HEK293 (cell line): ENCODE measurements at regions not wholly inside any gene's neighbourhood (a gene's known extent, or its start where the extent isn't known, plus 50 kb on each side); places are given as distances from the start of the nearest gene placed in this dataset.

Source experiments
- HOXD13 ChIP-seq: sonication (generic); formaldehyde crosslinking; IDR thresholded peaks from 2 replicates; pipeline ENCODE4 v1.8.0; 2022; ENCODE audit warnings: missing genetic modification reagents, borderline replicate concordance
- INSM2 ChIP-seq: fragments of 450-650 bp; formaldehyde crosslinking; IDR thresholded peaks from 2 replicates; pipeline ENCODE4 v1.5.1; 2016; ENCODE audit warnings: missing biosample characterization, missing genetic modification characterization
- KLF1 ChIP-seq: fragments of 450-650 bp; formaldehyde crosslinking; IDR thresholded peaks from 2 replicates; pipeline ENCODE4 v1.5.1; 2016; ENCODE audit warnings: missing biosample characterization, missing genetic modification characterization
- OSR2 ChIP-seq: fragments of 450-650 bp; formaldehyde crosslinking; IDR thresholded peaks from 2 replicates; pipeline ENCODE4 v1.5.1; 2016; ENCODE audit warnings: missing biosample characterization, missing genetic modification characterization
- PATZ1 ChIP-seq: fragments of 450-650 bp; formaldehyde crosslinking; IDR thresholded peaks from 2 replicates; pipeline ENCODE4 v1.5.1; 2016; ENCODE audit warnings: missing biosample characterization, missing genetic modification characterization
- PBX3 ChIP-seq: sonication (generic); formaldehyde crosslinking; IDR thresholded peaks from 2 replicates; pipeline ENCODE4 v1.8.1; 2022; ENCODE audit warnings: mild to moderate bottlenecking, moderate library complexity, missing genetic modification reagents
- SCRT1 ChIP-seq: fragments of 450-650 bp; formaldehyde crosslinking; IDR thresholded peaks from 2 replicates; pipeline ENCODE4 v1.5.1; 2016; ENCODE audit warnings: missing biosample characterization, missing genetic modification characterization, borderline replicate concordance
- ZBTB21 ChIP-seq: fragments of 450-650 bp; formaldehyde crosslinking; IDR thresholded peaks from 2 replicates; pipeline ENCODE4 v1.5.1; 2017; ENCODE audit warnings: missing biosample characterization, missing genetic modification characterization
- ZFHX2 ChIP-seq: fragments of 450-650 bp; formaldehyde crosslinking; conservative IDR thresholded peaks from 2 replicates; pipeline ENCODE4 v1.5.1; 2016; ENCODE audit warnings: missing biosample characterization, missing genetic modification characterization
- ZNF114 ChIP-seq: fragments of 450-650 bp; formaldehyde crosslinking; IDR thresholded peaks from 2 replicates; pipeline ENCODE4 v1.5.0; 2017; ENCODE audit warnings: missing biosample characterization, missing genetic modification characterization
- ZNF133 ChIP-seq: fragments of 450-650 bp; formaldehyde crosslinking; IDR thresholded peaks from 2 replicates; pipeline ENCODE4 v1.5.1; 2016; ENCODE audit warnings: missing biosample characterization, missing genetic modification characterization
- ZNF174 ChIP-seq: fragments of 450-650 bp; formaldehyde crosslinking; IDR thresholded peaks from 2 replicates; pipeline ENCODE4 v1.5.0; 2017; ENCODE audit warnings: missing biosample characterization, mild to moderate bottlenecking, missing genetic modification characterization
- ZNF248 ChIP-seq: fragments of 450-650 bp; formaldehyde crosslinking; IDR thresholded peaks from 2 replicates; pipeline ENCODE4 v1.5.1; 2017; ENCODE audit warnings: missing biosample characterization, missing genetic modification characterization
- ZNF26 ChIP-seq: fragments of 450-650 bp; formaldehyde crosslinking; IDR thresholded peaks from 2 replicates; pipeline ENCODE4 v1.5.1; 2016; ENCODE audit warnings: missing biosample characterization, missing genetic modification characterization
- ZNF354C ChIP-seq: fragments of 450-650 bp; formaldehyde crosslinking; IDR thresholded peaks from 2 replicates; pipeline ENCODE4 v1.5.1; 2016; ENCODE audit warnings: missing biosample characterization, missing genetic modification characterization, low read depth, borderline replicate concordance
- ZNF416 ChIP-seq: fragments of 450-650 bp; formaldehyde crosslinking; IDR thresholded peaks from 2 replicates; pipeline ENCODE4 v1.5.1; 2016; ENCODE audit warnings: missing biosample characterization, missing genetic modification characterization
- ZNF473 ChIP-seq: fragments of 450-650 bp; formaldehyde crosslinking; IDR thresholded peaks from 2 replicates; pipeline ENCODE4 v1.5.1; 2017; ENCODE audit warnings: missing biosample characterization, missing genetic modification characterization
- ZNF48 ChIP-seq: fragments of 450-650 bp; formaldehyde crosslinking; IDR thresholded peaks from 2 replicates; pipeline ENCODE4 v1.5.1; 2016; ENCODE audit warnings: missing biosample characterization, missing genetic modification characterization
- ZNF555 ChIP-seq: fragments of 450-650 bp; formaldehyde crosslinking; conservative IDR thresholded peaks from 2 replicates; pipeline ENCODE4 v1.5.1; 2017; ENCODE audit warnings: missing biosample characterization, mild to moderate bottlenecking, missing genetic modification characterization, inconsistent platforms
- ZNF621 ChIP-seq: fragments of 450-650 bp; formaldehyde crosslinking; IDR thresholded peaks from 2 replicates; pipeline ENCODE4 v1.5.1; 2017; ENCODE audit warnings: missing biosample characterization, missing genetic modification characterization
- ZNF623 ChIP-seq: fragments of 450-650 bp; formaldehyde crosslinking; IDR thresholded peaks from 2 replicates; pipeline ENCODE4 v1.5.1; 2016; ENCODE audit warnings: missing biosample characterization, missing genetic modification characterization
- ZNF670 ChIP-seq: fragments of 450-650 bp; formaldehyde crosslinking; IDR thresholded peaks from 2 replicates; pipeline ENCODE4 v1.5.1; 2016; ENCODE audit warnings: missing biosample characterization, missing genetic modification characterization, low read depth
- ZNF76 ChIP-seq: fragments of 450-650 bp; formaldehyde crosslinking; IDR thresholded peaks from 2 replicates; pipeline ENCODE4; 2016; ENCODE audit warnings: low read depth, missing biosample characterization, missing genetic modification characterization, borderline replicate concordance
- ZNF843 ChIP-seq: fragments of 450-650 bp; formaldehyde crosslinking; IDR thresholded peaks from 2 replicates; pipeline ENCODE4 v1.5.1; 2016; ENCODE audit warnings: missing biosample characterization, missing genetic modification characterization
- TF ChIP-seq, protein P1 (sequence below): fragments of 450-650 bp; formaldehyde crosslinking; IDR thresholded peaks from 2 replicates; pipeline ENCODE4 v1.5.1; 2016; ENCODE audit warnings: missing biosample characterization, missing genetic modification characterization
- TF ChIP-seq, protein P2 (sequence below): fragments of 450-650 bp; formaldehyde crosslinking; IDR thresholded peaks from 2 replicates; pipeline ENCODE4 v1.5.1; 2016; ENCODE audit warnings: missing biosample characterization, missing genetic modification characterization, borderline replicate concordance

DNA sequence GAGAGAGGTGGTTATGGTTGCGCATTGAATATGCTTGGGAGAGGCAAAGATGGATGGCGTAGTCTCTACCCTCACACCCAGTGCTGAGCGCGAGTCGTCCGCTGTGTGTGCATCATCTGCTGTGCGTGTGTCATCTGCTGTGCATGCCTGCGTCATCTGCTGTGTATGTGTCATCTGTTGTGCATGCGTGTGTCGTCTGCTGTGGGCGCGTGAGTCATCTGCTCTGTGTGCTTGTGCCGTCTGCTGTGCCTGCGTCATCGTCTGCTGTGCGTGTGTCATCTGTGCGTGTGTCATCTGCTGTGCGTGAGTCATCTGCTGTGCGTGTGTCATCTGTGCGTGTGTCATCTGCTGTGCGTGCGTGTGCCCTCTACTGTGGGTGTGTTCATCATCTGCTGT, 68.0 kb upstream of the IRX4 start (continued):
- TF ChIP-seq INSM2 (tag by site-specific recombination) (peak; percentile 100), HOXD13 (CRISPR knock-in tag) (no peak), ZNF76 (tag by site-specific recombination) (peak; percentile 86), PBX3 (CRISPR knock-in tag) (no peak), SCRT1 (tag by site-specific recombination) (no peak), KLF1 (tag by site-specific recombination) (peak; percentile 95), ZNF555 (tag by site-specific recombination) (peak; percentile 9; the same call in 1 of the 2 replicates), OSR2 (tag by site-specific recombination) (peak; percentile 62; the same call in 1 of the 2 replicates), ZNF416 (tag by site-specific recombination) (peak; percentile 95), ZFHX2 (peak; percentile 95), ZNF473 (peak; percentile 100), ZNF354C (peak; percentile 96), ZNF248 (tag by site-specific recombination) (peak; percentile 99), ZNF843 (tag by site-specific recombination) (peak; percentile 96), ZNF623 (tag by site-specific recombination) (peak; percentile 84), ZNF48 (tag by site-specific recombination) (no peak), ZNF621 (peak; percentile 100), ZNF174 (tag by site-specific recombination) (no peak), ZBTB21 (tag by site-specific recombination) (peak; percentile 100), ZNF670 (tag by site-specific recombination) (peak; percentile 100), ZNF133 (tag by site-specific recombination) (peak; percentile 54), ZNF26 (tag by site-specific recombination) (peak; percentile 90), ZNF114 (tag by site-specific recombination) (peak; percentile 97), PATZ1 (tag by site-specific recombination) (peak; percentile 37; the same call in 1 of the 2 replicates)
- TF ChIP-seq, protein P1, sequence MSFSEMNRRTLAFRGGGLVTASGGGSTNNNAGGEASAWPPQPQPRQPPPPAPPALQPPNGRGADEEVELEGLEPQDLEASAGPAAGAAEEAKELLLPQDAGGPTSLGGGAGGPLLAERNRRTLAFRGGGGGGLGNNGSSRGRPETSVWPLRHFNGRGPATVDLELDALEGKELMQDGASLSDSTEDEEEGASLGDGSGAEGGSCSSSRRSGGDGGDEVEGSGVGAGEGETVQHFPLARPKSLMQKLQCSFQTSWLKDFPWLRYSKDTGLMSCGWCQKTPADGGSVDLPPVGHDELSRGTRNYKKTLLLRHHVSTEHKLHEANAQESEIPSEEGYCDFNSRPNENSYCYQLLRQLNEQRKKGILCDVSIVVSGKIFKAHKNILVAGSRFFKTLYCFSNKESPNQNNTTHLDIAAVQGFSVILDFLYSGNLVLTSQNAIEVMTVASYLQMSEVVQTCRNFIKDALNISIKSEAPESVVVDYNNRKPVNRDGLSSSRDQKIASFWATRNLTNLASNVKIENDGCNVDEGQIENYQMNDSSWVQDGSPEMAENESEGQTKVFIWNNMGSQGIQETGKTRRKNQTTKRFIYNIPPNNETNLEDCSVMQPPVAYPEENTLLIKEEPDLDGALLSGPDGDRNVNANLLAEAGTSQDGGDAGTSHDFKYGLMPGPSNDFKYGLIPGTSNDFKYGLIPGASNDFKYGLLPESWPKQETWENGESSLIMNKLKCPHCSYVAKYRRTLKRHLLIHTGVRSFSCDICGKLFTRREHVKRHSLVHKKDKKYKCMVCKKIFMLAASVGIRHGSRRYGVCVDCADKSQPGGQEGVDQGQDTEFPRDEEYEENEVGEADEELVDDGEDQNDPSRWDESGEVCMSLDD (tag by site-specific recombination), result peak; percentile 93
- TF ChIP-seq, protein P2, sequence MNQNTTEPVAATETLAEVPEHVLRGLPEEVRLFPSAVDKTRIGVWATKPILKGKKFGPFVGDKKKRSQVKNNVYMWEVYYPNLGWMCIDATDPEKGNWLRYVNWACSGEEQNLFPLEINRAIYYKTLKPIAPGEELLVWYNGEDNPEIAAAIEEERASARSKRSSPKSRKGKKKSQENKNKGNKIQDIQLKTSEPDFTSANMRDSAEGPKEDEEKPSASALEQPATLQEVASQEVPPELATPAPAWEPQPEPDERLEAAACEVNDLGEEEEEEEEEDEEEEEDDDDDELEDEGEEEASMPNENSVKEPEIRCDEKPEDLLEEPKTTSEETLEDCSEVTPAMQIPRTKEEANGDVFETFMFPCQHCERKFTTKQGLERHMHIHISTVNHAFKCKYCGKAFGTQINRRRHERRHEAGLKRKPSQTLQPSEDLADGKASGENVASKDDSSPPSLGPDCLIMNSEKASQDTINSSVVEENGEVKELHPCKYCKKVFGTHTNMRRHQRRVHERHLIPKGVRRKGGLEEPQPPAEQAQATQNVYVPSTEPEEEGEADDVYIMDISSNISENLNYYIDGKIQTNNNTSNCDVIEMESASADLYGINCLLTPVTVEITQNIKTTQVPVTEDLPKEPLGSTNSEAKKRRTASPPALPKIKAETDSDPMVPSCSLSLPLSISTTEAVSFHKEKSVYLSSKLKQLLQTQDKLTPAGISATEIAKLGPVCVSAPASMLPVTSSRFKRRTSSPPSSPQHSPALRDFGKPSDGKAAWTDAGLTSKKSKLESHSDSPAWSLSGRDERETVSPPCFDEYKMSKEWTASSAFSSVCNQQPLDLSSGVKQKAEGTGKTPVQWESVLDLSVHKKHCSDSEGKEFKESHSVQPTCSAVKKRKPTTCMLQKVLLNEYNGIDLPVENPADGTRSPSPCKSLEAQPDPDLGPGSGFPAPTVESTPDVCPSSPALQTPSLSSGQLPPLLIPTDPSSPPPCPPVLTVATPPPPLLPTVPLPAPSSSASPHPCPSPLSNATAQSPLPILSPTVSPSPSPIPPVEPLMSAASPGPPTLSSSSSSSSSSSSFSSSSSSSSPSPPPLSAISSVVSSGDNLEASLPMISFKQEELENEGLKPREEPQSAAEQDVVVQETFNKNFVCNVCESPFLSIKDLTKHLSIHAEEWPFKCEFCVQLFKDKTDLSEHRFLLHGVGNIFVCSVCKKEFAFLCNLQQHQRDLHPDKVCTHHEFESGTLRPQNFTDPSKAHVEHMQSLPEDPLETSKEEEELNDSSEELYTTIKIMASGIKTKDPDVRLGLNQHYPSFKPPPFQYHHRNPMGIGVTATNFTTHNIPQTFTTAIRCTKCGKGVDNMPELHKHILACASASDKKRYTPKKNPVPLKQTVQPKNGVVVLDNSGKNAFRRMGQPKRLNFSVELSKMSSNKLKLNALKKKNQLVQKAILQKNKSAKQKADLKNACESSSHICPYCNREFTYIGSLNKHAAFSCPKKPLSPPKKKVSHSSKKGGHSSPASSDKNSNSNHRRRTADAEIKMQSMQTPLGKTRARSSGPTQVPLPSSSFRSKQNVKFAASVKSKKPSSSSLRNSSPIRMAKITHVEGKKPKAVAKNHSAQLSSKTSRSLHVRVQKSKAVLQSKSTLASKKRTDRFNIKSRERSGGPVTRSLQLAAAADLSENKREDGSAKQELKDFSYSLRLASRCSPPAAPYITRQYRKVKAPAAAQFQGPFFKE (tag by site-specific recombination), result 0 out of 2 replicates have a peak, but pooled peaks have one; percentile 81
